Ovary (tissue), 3 donors: ENCODE measurements at regions not wholly inside any gene's neighbourhood (a gene's known extent, or its start where the extent isn't known, plus 50 kb on each side); places are given as distances from the start of the nearest gene placed in this dataset.

Experiments
- EP300 ChIP-seq: sonication (generic); formaldehyde crosslinking; IDR thresholded peaks from one replicate; pipeline ENCODE4 v1.6.1; 2017; ENCODE audit warnings: antibody characterized with exemption
- TF ChIP-seq, protein P1 (sequence below), 3 donors: fragments of 450-650 bp in 2 of 3; fragments of 200-600 bp in 1 of 3; IDR thresholded peaks; one replicate each; pipeline versions ENCODE4 v1.5.1 to v1.8.0; 2016 to 2022; ENCODE audit warnings: antibody characterized with exemption in 3 of 3, mild to moderate bottlenecking in 1 of 3
- donor health status: DM: no; HTN: no; CAD: no.

- TF ChIP-seq, protein P1, sequence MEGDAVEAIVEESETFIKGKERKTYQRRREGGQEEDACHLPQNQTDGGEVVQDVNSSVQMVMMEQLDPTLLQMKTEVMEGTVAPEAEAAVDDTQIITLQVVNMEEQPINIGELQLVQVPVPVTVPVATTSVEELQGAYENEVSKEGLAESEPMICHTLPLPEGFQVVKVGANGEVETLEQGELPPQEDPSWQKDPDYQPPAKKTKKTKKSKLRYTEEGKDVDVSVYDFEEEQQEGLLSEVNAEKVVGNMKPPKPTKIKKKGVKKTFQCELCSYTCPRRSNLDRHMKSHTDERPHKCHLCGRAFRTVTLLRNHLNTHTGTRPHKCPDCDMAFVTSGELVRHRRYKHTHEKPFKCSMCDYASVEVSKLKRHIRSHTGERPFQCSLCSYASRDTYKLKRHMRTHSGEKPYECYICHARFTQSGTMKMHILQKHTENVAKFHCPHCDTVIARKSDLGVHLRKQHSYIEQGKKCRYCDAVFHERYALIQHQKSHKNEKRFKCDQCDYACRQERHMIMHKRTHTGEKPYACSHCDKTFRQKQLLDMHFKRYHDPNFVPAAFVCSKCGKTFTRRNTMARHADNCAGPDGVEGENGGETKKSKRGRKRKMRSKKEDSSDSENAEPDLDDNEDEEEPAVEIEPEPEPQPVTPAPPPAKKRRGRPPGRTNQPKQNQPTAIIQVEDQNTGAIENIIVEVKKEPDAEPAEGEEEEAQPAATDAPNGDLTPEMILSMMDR (IDR thresholded peaks at IDR 0.05): no peak
- no peak for TF ChIP-seq EP300
These were observed 952.6 kb upstream of the MAP3K7 start for GRCh38 chr6:91539456-91539855.
